Amniotic epithelial cell (primary cell): ENCODE measurements at regions not wholly inside any gene's neighbourhood (a gene's known extent, or its start where the extent isn't known, plus 50 kb on each side); places are given as distances from the start of the nearest gene placed in this dataset.

Source experiments
- DNase-seq: peaks from one replicate; pipeline ENCODE4 v3.0.0-alpha.2; 2010; ENCODE audit warnings: low read depth

GRCh38 chr5:89929834-89930233 is 479.7 kb downstream of the CETN3 start:
- DNase-seq, result peak; percentile 15

- no peak for DNase-seq
These were observed 480.4 kb downstream of the CETN3 start for GRCh38 chr5:89929173-89929572.

- DNase-seq, result no peak
These were observed 487.4 kb downstream of the CETN3 start for GRCh38 chr5:89922161-89922560.

- DNase-seq, result no peak
These were observed 492.4 kb downstream of the CETN3 start for GRCh38 chr5:89917112-89917511.

GRCh38 chr5:89916131-89916530 is 493.4 kb downstream of the CETN3 start:
- no peak for DNase-seq

- no peak for DNase-seq
These were observed 500.7 kb downstream of the CETN3 start for GRCh38 chr5:89908876-89909275.

GRCh38 chr5:89904442-89904841 is 505.1 kb downstream of the CETN3 start:
- DNase-seq, result peak; percentile 4

DNA sequence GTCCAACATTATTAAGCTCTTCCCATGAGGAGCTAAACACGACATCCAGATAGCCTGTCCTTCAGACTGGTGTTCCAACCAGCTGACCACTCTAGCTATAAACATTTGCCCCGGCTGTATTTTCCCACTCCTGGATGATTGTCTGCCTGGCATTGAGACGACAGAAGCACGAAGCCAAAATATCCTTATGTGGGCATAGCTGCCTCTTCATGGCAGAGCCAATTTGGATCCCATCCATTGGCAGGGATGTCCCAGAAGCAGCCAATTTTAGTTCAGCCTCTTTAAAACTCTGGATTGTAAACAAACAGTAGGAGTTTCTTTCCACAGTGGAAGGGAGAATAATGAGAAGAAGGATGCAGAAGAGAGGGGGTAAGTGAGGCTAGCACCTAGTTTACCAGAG is 507.6 kb downstream of the CETN3 start:
- no peak for DNase-seq

GRCh38 chr5:89901346-89901745 is 508.2 kb downstream of the CETN3 start:
- DNase-seq, result no peak

- DNase-seq, result no peak
These were observed 509.2 kb downstream of the CETN3 start for GRCh38 chr5:89900346-89900745.

DNA sequence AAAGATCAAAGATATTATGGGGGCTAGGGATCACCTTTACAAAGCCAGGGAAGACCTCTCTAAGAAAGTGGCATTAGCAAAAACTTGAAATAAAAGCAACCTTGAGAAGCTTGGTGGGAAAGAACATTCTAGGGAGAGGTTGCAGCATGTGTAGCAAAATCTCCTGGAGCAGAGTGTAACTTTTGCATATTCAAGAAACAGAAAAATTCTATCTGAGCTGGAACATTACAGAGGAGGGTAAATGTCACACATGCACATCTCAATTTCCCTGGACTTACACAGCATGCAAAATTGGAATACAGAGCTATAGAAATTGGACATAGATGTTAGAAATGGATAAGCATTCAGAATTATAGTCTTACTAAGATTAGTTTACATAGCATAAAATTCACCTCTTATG is 510.0 kb downstream of the CETN3 start:
- DNase-seq, result no peak

GRCh38 chr5:89893546-89893945 is 516.0 kb downstream of the CETN3 start:
- DNase-seq, result peak; percentile 2

DNA sequence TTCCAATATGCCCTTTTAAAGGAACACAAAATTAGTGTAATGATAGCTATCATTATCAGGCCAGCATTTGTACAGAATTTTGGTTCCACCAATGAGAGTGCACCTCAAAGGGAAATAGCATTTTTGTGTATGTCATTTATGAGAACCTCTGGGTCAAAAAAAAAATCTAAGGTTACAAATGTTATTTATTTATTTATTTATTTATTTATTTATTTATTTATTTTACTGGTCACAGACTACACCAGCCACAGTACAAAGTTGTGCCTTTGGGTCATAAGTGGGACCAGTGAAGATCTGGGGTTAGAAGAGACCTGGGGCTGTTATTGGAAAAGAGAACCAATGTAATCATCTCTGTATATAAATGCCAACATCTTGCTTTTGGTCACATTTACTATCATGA is 523.9 kb downstream of the CETN3 start:
- DNase-seq, result no peak

- no peak for DNase-seq
These were observed 525.6 kb downstream of the CETN3 start for GRCh38 chr5:89883967-89884366.

GRCh38 chr5:89878140-89879132 is 531.1 kb downstream of the CETN3 start:
- peak; percentile 99 for DNase-seq

GRCh38 chr5:89871906-89872305 is 537.6 kb downstream of the CETN3 start:
- DNase-seq, result no peak

- no peak for DNase-seq
These were observed 540.2 kb downstream of the CETN3 start for GRCh38 chr5:89869346-89869745.

GRCh38 chr5:89866410-89866809 is 543.1 kb downstream of the CETN3 start:
- DNase-seq, result no peak

- DNase-seq, result no peak
These were observed 544.6 kb downstream of the CETN3 start for GRCh38 chr5:89864941-89865340.

DNA sequence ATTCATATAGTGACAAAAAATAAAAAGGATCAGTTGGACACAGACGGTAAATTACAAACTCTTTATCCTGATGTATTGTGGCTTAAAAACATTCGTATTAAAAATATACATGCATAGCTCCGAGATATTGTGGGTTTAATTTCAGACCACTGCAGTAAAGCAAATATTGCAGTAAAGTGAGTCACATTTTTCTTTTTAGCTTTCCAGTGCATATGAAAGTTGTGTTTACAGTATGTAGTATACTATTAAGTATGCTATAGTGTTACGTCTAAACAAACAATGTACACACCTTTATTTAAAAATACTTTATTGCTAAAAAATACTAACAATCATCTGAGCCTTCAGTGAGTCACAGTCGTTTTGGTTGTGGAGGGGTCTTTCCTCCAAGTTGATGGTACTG is 551.8 kb downstream of the CETN3 start:
- DNase-seq, result no peak

DNA sequence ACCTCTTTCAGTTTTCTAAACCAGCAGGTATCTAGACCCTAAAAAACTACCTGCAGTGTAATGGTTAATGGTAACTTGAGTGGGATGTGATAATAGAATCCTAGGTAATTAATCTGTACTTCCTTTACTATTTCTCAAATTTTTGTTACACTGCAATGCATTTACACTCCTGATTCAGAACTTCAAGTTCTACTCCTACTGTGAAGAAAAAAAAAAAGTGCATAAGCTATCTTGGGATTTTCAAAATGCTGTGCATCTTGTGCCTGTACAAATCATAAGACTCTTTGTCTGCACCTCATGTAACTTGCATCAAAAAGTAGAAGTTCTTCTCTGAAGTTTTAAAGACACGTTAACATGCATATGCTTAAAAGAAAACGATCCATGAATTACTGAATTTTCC is 554.1 kb downstream of the CETN3 start:
- DNase-seq, result no peak

- no peak for DNase-seq
These were observed 557.6 kb downstream of the CETN3 start for GRCh38 chr5:89851911-89852310.

DNA sequence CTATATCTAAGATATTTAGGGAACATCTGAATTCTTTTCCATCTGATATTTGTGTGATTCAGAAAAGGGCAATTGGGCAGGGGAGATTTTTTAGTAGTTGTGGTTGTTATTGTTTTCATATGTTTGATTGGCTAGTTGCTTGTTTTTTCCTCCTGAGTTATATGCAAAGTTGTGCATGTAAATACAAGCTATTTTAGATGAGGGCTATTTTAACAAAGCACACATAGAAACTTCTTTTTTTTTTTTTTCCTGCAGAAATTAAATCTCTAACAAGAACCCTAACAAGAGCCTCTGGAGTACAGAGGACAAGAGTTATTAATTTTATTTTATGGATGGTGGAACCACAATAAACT is 559.1 kb downstream of the CETN3 start:
- DNase-seq, result no peak
